GM18519 (cell line): ENCODE measurements at regions not wholly inside any gene's neighbourhood (a gene's known extent, or its start where the extent isn't known, plus 50 kb on each side); places are given as distances from the start of the nearest gene placed in this dataset.
"Not testable (repeated sequence)": the region's sequence is repeated elsewhere in the genome, so short reads cannot be mapped to it uniquely, and the experiment has no call there.

Experiments used
- ATAC-seq: cut with Tn5 transposase; IDR thresholded peaks from one replicate; pipeline ENCODE4 v1.9.1; 2021; ENCODE audit warnings: mild to moderate bottlenecking, moderate library complexity; ENCODE audit not compliant: unreplicated experiment, low FRiP score

GRCh38 chr2:34188464-34189303 is 589.6 kb upstream of the FAM98A start:
- no peak for ATAC-seq

- ATAC-seq: no peak
Observed at GRCh38 chr2:34179511-34179910, 580.4 kb upstream of the FAM98A start.

- ATAC-seq: no peak
Observed at GRCh38 chr2:34178482-34178881, 579.4 kb upstream of the FAM98A start.

DNA sequence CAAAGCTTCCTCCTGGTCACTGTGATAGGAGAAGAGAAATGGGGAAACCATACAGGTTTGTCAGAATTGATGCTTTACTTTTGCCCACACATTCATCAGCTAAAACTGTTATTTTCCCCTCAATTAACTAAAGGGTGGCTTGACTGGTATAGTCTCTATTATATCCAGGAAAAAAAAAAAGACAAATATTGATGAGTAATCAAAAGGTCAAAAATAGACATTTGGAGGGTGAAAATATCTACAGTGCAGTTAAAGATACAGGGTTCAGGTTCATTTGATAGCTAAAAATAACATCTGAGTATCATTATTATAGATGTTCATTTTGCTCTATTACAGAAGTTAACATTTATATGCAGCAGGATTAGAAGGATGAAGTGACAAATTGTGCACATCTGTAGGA is 577.6 kb upstream of the FAM98A start:
- no peak for ATAC-seq

DNA sequence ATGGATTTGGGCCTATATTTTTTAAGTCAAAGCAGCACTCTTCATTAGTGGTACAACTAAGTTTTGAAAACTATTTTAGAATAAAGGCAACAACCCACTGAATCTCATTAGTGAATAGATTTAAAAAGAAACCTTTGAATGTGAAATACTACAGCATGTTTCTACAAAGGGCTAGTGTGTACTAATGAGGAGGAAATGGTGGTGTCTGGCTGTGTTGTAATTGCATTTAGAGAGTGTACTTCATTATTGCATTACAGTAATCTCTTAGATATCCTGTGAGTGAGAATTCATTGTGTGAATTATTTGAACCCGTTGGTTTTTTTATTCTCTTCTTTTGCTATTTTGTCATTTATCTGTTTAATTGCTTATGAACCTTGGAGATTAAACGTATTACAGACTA is 575.4 kb upstream of the FAM98A start:
- no peak for ATAC-seq

GRCh38 chr2:34162231-34162630 is 563.1 kb upstream of the FAM98A start:
- no peak for ATAC-seq

GRCh38 chr2:34161549-34161948 is 562.5 kb upstream of the FAM98A start:
- ATAC-seq: no peak

DNA sequence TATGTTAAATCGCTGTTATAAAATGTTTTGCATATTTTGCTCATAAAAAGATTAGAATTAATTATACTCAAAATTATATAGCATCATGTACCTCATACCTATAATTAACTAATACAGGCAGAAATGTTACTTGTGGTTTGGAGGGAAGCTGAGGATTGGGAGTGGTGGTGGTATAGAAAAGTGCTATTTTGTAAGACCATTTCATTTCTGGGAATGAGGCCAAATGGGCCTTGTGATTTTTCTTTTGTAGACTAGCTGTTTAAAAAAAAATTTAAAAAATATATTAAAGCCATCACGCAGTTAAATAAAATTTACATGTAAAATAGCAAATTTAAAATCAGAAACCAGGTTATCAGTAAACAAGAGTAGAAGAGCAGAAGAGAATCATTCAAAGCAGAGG is 560.8 kb upstream of the FAM98A start:
- ATAC-seq: no peak

DNA sequence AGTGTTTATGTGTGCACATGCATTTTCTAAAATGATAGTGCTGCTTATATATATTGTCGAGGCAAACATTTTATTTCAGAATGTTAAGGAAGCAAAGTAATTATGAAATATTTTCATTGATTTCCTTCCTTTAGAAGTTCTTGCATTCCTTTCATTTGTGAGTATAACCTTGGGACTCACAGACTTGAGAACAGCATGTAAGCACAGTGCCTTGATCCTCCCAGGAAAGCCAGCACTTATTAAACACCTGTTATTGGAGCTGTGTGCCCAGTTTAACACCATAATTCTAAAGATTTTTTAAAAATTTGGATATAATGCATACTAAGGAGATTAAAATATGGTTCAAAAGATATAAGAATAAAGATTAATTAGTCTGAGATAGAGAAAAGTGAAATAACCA is 554.4 kb upstream of the FAM98A start:
- no peak for ATAC-seq

GRCh38 chr2:34147780-34148179 is 548.7 kb upstream of the FAM98A start:
- ATAC-seq: no peak

- no peak for ATAC-seq
Observed at GRCh38 chr2:34143149-34143548, 544.0 kb upstream of the FAM98A start.

DNA sequence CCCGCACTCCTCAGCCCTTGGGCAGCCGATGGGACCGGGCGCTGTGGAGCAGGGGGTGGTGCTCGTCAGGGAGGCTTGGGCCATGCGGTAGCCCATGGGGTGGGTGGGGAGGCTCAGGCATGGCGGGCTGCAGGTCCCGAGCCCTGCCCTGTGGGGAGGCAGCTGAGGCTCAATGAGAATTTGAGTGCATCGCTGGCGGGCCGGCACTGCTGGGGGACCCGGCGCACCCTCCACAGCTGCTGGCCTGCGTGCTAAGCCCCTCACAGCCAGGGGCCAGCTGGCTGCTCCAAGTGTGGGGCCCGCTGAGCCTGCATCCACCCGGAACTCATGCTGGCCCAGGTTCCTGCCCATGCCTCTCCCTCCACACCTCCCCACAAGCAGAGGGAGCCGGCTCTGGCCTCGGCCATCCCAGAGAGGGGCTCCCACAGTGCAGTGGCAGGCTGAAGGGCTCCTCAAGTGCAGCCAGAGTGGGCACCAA is 543.5 kb upstream of the FAM98A start:
- not testable (repeated sequence) for ATAC-seq

GRCh38 chr2:34133065-34133464 is 534.0 kb upstream of the FAM98A start:
- ATAC-seq: not testable (repeated sequence)

DNA sequence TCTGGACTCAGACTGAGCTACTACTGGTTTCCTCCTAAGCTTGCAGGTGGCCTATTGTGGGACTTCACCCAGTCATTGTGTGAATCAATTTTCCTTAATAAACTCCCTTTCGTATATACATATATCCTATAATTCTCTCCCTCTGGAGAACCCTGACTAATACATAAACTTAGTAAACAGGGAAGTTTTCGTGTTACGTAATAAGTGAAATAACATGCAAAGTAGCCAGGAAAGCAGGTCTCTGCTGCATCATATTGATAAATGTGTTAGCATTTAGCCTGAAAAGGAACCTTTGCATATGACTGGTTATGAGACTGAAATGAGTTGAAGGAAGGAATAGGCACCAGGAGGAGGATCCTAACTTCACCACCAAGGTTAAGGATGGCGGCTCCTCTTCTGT is 527.2 kb upstream of the FAM98A start:
- no peak for ATAC-seq

DNA sequence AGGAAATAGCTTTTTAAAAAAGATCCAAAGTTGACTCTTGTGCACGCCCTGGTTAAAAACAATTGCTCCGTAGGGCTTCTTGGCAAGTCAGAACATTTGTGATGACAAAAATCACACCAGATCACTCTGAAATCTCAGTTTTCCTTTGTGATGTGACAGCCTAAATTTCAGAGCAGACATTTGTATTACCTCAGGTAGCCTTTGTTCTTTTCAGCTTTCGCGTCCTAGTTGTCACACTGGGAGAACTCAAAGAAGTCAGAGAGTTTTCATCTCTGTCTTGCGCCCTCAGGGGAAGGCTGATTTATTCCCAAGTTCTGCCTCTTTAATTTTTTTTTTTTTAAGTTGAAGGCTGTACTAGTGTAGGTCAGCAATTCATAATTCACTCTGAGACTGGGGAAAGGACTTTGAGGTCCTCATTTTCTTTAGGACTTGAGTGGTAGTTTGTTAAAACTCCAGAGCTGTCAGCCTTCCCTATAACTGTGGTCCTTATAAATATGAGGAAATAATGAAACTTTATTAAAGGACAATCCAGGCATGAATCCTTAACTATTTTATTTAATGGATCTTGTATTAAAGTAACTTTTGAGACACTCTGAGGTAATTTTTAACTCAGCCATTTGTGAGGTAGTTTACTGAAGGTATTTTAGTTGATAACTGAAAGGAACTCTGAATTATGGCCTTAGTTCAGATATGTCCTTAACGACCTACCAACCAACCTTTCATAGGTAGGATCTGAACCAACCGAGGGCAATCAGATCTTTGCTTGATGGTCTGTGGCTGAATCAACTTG is 525.1 kb upstream of the FAM98A start:
- ATAC-seq: no peak

GRCh38 chr2:34121076-34121475 is 522.0 kb upstream of the FAM98A start:
- ATAC-seq: no peak

DNA sequence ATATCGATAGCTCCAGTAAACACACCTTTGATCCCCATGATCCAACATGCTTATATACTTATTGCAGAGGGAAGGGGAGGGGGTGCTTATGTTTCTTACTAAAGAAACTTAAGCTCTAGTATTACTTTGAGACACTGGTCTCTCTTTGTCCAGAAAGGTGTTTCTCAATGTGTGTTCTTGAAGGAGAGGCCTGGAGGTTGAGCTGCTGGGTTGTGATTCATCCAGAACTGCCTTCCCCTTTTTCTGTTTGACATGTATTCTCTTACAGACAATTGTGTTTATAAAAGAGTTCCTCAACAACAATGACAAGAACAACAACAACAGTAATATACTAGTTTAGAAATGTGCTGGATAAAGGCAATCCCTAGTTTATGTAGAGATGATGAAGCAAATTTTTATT is 516.0 kb upstream of the FAM98A start:
- ATAC-seq: no peak

DNA sequence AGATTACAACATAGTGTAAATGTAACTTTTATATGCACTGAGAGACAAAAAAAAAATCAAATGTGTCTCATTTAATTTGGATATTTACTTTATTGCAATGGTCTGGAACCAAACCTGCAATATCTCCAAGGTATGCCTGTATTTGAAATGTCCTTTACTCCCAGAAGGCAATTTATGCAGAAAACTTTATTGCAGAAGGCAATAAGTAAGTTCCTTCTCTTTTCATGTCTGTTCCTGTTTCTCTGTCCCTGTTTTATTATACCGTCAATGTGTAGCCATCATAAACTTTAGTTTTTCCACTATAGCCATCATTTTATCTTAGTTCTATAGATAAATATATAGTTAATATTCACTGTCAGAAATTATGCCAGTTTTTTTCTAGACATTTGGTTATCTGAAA is 513.1 kb upstream of the FAM98A start:
- no peak for ATAC-seq

DNA sequence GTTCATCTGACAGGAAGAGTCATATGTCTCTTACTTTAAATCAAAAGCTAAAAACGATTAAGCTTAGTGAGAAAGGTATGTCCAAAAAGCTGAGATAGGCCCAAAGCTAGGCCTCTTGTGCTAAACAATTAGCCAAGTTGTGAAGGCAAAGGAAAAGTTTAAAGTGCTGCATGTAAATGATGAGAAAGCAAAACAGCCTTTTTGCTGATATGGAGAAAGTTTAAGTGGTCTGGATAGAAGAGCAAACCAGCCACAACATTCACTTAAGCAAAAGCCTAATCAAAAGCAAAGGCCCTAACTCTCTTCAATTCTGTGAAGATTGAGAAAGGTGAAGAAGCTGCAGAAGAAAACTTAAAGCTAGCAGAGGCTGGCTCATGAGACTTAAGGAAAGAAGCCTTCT is 511.3 kb upstream of the FAM98A start:
- ATAC-seq: no peak

GRCh38 chr2:34107811-34108210 is 508.7 kb upstream of the FAM98A start:
- no peak for ATAC-seq

DNA sequence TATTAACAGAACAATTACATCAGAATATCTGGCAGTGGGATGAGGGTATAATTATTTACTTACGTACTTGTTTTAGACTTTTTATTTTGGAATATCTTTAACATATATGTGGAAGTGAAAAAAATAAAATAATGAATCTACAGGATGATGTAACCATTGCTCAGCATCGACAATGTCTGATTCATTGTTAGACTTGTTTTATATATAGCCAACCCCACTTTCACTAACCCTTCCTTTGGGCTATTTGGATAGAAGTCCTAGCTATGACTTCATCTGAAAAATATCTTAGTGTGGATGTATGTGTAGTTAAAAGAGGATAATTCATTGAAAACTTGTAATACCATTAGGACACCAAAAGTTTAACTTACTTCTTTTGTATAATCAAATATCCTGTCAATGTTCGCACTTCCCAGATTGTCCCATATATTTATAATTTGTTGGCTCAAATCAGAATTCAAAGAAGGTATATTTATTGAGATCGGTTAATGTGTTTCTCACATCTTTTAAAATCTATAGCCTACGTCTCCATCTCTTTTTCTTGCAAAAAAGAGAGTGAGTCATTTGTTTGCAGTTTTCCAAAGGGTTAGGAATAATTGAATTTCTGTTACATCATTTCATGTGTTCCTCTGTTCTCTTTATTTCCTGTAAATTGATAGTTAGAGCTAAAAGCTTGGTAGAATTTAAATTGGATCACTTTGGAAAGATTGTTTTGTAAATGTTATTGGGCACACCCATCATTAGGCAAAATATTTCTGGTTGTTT is 506.1 kb upstream of the FAM98A start:
- no peak for ATAC-seq
